ENCODE measurements at regions not wholly inside any gene's neighbourhood (a gene's known extent, or its start where the extent isn't known, plus 50 kb on each side); places are given as distances from the start of the nearest gene placed in this dataset.
"Not testable (repeated sequence)": the region's sequence is repeated elsewhere in the genome, so short reads cannot be mapped to it uniquely, and the experiment has no call there.

GRCh38 chr5:174792265-174792664 is 67.9 kb downstream of the MSX2 start:
- DNase-seq (ENCODE audit: low spot score) = not testable (repeated sequence)

GRCh38 chr5:174790906-174791305 is 66.5 kb downstream of the MSX2 start:
- no peak for DNase-seq (ENCODE audit: low spot score)

GRCh38 chr5:174789596-174789995 is 65.2 kb downstream of the MSX2 start:
- DNase-seq (ENCODE audit: low spot score) = no peak

GRCh38 chr5:174785120-174785680 is 60.8 kb downstream of the MSX2 start:
- DNase-seq (ENCODE audit: low spot score) = no peak

Data from AG08395 (cell line).